Subcutaneous abdominal adipose tissue (tissue), 5 donors: ENCODE measurements at regions not wholly inside any gene's neighbourhood (a gene's known extent, or its start where the extent isn't known, plus 50 kb on each side); places are given as distances from the start of the nearest gene placed in this dataset.

Experiments used
- H3K27ac ChIP-seq: one replicate; pipeline ENCODE4 v1.7.0; 2013; ENCODE audit warnings: low read depth, mild to moderate bottlenecking, inconsistent platforms, low read length, moderate library complexity
- H3K27me3 ChIP-seq, 5 donors: one replicate each; pipeline ENCODE4 v1.7.0; 2013; ENCODE audit warnings: low read length in 5 of 5, inconsistent platforms in 1 of 5; ENCODE audit not compliant: control insufficient read depth in 5 of 5, insufficient read depth in 4 of 5
- H3K36me3 ChIP-seq, 5 donors: one replicate each; pipeline ENCODE4 v1.7.0; 2013; ENCODE audit warnings: low read length in 5 of 5; ENCODE audit not compliant: control insufficient read depth in 5 of 5, insufficient read depth in 5 of 5
- H3K4me1 ChIP-seq, 5 donors: one replicate each; pipeline ENCODE4 v1.7.0; 2013; ENCODE audit warnings: low read length in 5 of 5, mild to moderate bottlenecking in 3 of 5, moderate library complexity in 1 of 5; ENCODE audit not compliant: control insufficient read depth in 5 of 5, insufficient read depth in 5 of 5
- H3K4me3 ChIP-seq, 5 donors: one replicate each; pipeline ENCODE4 v1.7.0; 2013; ENCODE audit warnings: low read length in 5 of 5, low read depth in 1 of 5
- H3K9ac ChIP-seq, 5 donors: one replicate each; pipeline ENCODE4 v1.7.0; 2013; ENCODE audit warnings: low read length in 5 of 5, mild to moderate bottlenecking in 4 of 5, moderate library complexity in 3 of 5
- H3K9me3 ChIP-seq, 5 donors: one replicate each; pipeline ENCODE4 v1.7.0; 2013; ENCODE audit warnings: low read length in 5 of 5; ENCODE audit not compliant: control insufficient read depth in 5 of 5
- donor health status: healthy.
- donor health status: healthy.
- donor health status: healthy.
- donor health status: healthy.
- donor health status: healthy.

DNA sequence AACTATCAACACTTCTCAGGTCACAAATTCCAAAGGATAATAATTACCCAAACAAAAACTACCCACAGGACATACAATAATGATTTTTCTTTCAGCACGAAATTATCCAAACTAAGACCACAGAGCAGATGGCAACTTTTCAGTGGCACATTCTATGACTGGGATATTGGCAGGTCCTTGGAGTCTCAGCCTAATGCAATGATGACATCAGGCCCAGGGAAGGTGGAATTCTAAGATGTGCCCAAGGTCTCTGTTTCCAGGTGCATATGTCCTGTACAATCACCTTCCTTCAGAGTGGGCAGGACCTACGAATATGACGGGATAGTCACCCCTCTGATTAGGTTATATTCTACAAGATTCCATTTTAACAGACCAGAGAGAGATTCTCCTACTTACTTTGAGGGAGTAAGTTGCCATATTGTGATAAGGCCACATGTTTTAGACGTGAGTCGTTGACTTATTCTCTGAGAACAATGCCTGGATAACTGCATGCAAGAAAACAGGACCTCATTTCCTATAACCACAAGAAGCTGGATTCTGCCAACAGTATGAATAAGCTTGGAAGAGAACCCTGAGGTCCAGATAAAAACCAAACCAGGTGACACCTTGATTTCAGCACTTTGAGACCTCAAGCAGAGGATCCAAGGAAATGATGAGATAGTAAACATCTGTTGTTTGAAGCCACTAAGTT, 69.9 kb downstream of the ZC3H11B start:
- no peak overlapping the region for H3K27ac ChIP-seq
- no peaks in the 10 kb centered on the region for H3K9me3 ChIP-seq
- no peak overlapping the region for H3K4me3 ChIP-seq
- H3K4me1 ChIP-seq, result peaks cover 0 to 10% (median 4%) of the 10 kb centered on the region in 5 donors
- H3K9ac ChIP-seq, result no peak overlapping the region
- no peaks in the 10 kb centered on the region for H3K36me3 ChIP-seq
- no peaks in the 10 kb centered on the region for H3K27me3 ChIP-seq

DNA sequence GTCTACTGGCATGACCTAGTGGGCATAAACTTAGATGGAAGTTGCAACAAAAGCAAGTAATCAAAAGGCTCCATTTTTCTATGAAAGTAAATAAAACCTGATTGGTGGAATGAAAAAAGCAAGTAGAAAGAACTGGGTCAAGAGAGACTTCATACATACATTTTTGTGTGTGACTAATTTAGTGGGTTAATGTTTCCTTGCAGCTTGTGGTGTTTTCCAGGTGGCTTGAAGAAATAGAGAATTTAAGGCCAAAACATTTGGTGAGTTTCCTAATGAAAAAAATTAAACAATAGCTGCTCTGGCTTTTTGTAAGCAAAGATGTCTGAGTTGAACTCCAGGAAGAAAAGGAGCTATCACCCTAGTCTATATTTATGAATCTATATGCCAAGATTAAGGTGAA, 71.0 kb downstream of the ZC3H11B start:
- Histone ChIP-seq H3K4me1 (peaks cover 0 to 10% (median 4%) of the 10 kb centered on the region in 5 donors), H3K36me3 (no peaks in the 10 kb centered on the region), H3K27ac (no peak overlapping the region), H3K4me3 (no peak overlapping the region), H3K9me3 (no peaks in the 10 kb centered on the region), H3K9ac (no peak overlapping the region), H3K27me3 (no peaks in the 10 kb centered on the region)

DNA sequence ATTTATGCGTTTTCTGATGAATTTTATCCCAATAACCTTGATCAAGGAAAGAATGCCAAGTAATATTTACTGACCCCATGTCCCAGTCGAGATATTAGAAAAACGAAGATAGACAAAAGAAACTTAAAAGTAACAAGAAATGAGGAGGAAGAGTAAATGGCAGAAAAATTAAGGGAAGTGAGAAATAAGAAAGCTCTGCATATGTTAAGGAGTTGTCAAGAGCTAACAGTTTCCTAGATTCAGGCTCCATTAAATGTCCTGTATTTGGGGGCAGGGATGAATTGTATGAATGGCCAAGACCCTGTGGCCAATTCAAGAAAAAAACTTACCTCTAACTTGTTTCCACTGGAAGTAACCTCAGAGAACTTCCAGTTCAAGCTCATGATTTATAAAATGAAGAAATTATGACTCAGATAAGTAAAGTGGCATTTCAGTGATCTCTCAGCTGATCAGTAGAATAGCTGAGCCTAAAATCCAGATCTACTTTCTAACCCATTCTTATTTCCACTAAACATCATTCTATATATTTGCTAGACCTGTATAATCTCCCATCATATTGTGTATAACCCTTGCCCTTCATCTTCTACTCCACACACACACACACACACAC, 73.2 kb downstream of the ZC3H11B start:
- Histone ChIP-seq H3K27me3 (no peaks in the 10 kb centered on the region), H3K4me1 (peaks cover 0 to 12% (median 4%) of the 10 kb centered on the region in 5 donors), H3K27ac (no peak overlapping the region), H3K36me3 (no peaks in the 10 kb centered on the region), H3K9me3 (no peaks in the 10 kb centered on the region), H3K9ac (no peak overlapping the region), H3K4me3 (no peak overlapping the region)

DNA sequence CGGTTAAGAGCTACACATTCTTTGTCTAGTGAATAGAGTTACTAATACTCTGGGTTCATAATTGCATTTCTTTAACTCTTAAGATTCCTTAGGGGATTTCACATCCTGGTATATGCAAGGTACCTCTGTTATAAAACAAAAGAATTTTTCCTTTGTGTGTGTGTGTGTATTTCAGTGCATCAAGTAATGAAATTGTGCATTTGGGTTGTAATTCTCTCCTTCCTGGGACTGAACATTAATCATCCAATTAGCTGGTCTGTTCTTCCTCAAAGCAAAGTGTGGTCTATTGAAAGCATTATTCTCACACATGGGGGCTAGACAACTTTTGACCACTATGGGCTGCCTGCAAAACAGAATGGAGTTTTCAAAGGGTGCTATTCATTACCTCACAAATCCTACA, 74.0 kb downstream of the ZC3H11B start:
- Histone ChIP-seq H3K27ac (no peak overlapping the region), H3K4me3 (no peak overlapping the region), H3K27me3 (no peaks in the 10 kb centered on the region), H3K4me1 (peaks cover 0 to 15% (median under 1%) of the 10 kb centered on the region in 5 donors), H3K36me3 (no peaks in the 10 kb centered on the region), H3K9ac (no peak overlapping the region), H3K9me3 (no peaks in the 10 kb centered on the region)

DNA sequence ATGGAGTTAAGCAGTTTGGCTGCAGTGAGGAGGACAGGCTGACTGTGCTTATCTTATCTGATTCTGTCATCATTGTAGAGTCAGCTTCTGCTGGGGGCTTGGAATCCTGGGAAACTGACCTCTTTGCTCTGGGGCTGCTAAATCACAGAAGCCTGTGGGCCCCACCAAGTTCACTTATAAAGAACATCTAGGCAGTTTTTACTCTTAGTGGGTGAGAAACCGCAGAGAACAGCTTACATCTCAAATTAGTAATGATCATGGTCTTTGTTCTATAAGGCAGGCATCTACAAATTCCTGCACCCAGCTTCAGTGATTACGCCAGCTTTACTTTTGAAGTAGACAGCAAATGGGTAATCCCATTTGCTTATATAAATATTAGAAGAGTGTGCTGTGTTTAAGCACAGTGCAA, 75.7 kb downstream of the ZC3H11B start:
- Histone ChIP-seq H3K27me3 (no peaks in the 10 kb centered on the region), H3K27ac (no peak overlapping the region), H3K9ac (no peak overlapping the region), H3K4me1 (peaks cover 0 to 21% (median 10%) of the 10 kb centered on the region in 5 donors), H3K9me3 (no peaks in the 10 kb centered on the region), H3K36me3 (no peaks in the 10 kb centered on the region), H3K4me3 (no peak overlapping the region)

DNA sequence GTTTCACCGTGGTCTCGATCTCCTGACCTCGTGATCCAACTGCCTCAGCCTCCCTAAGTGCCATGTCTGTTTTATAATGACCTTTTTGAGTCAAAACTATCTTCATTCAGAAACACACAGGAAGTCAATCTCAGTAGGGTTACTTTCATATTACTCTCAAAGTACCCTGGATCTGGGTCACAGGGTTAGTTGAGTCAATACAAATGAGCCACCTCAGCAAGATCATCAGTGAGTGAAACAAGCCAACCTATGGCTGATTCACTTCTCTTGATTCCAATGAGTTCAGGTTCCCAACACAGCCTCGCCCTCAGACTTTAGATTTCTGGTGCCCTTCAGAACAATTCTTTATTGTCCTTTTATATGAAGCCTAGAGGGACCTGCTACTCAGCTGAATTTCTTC, 76.9 kb downstream of the ZC3H11B start:
- no peak overlapping the region for H3K9ac ChIP-seq
- H3K27ac ChIP-seq, result no peak overlapping the region
- H3K9me3 ChIP-seq, result no peaks in the 10 kb centered on the region
- no peaks in the 10 kb centered on the region for H3K36me3 ChIP-seq
- peaks cover 0 to 21% (median 10%) of the 10 kb centered on the region in 5 donors for H3K4me1 ChIP-seq
- H3K4me3 ChIP-seq, result no peak overlapping the region
- H3K27me3 ChIP-seq, result no peaks in the 10 kb centered on the region

DNA sequence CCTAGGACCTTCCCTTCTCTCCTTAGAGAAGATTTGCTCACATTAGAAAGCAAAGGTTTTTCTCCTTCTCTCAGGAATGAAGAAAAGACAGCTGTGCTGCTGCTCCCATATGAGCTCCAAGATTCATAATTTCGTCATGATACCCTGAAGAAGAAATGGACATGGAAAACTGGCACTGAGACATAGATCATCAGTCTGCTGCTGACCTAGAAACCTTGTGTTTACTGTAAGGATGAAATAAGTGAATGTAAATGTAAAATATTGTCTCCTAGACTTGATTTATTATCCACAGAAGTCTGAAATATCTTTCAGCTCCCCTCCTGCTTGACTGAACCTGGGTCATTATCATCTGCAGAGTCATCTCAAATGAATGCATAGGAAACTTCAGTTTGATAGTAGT, 77.9 kb downstream of the ZC3H11B start:
- Histone ChIP-seq H3K27me3 (no peaks in the 10 kb centered on the region), H3K27ac (peak overlapping the region; percentile 8), H3K36me3 (no peaks in the 10 kb centered on the region), H3K9ac (no peak overlapping the region), H3K9me3 (no peaks in the 10 kb centered on the region), H3K4me3 (no peak overlapping the region), H3K4me1 (peaks cover 0 to 21% (median 10%) of the 10 kb centered on the region in 5 donors)

DNA sequence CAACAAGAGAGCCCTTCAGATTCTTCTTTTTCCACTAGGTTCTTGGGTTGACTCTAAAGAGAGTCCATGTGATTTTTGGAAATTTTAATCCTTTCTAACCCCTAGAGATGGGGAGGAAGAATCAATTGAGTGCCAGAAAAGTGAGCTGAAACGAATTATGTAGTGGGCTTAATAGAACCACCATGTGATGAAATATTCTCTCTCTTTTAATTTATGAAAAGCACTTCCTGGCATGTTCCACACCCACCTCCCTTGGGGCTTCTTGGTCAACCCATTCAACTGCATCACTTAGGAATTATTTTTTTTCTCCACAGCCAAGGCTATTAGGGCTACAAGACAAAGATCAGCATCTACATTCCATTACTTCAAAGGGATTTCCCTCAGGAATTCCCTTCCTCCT, 79.6 kb downstream of the ZC3H11B start:
- H3K36me3 ChIP-seq, result no peaks in the 10 kb centered on the region
- H3K4me1 ChIP-seq, result peaks cover 0 to 23% (median 10%) of the 10 kb centered on the region in 5 donors
- H3K9ac ChIP-seq, result no peak overlapping the region
- H3K4me3 ChIP-seq, result no peak overlapping the region
- H3K27me3 ChIP-seq, result no peaks in the 10 kb centered on the region
- H3K27ac ChIP-seq, result no peak overlapping the region
- no peaks in the 10 kb centered on the region for H3K9me3 ChIP-seq

DNA sequence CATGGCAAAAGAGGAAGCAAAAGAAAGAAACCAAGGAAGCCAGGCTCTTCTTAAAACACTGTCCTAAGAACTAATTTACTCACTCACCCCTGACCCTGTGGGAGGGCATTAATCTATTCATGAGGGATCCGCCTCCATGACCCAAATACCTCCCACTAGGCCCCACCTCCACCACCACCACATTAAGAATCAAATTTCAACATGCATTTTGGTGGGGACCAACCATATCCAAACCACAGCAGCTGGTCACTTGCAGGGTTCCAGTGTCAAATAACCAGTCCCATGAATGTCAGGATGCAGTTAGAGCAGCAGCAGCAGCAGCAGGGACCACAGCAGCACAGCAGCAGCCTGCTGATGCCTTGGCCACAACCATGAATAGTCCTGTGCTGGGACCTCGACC, 83.8 kb downstream of the ZC3H11B start:
- H3K9me3 ChIP-seq, result no peaks in the 10 kb centered on the region
- no peaks in the 10 kb centered on the region for H3K36me3 ChIP-seq
- no peak overlapping the region for H3K27ac ChIP-seq
- no peak overlapping the region for H3K9ac ChIP-seq
- no peak overlapping the region for H3K4me3 ChIP-seq
- peaks cover 0 to 19% (median 10%) of the 10 kb centered on the region in 5 donors for H3K4me1 ChIP-seq
- no peaks in the 10 kb centered on the region for H3K27me3 ChIP-seq

DNA sequence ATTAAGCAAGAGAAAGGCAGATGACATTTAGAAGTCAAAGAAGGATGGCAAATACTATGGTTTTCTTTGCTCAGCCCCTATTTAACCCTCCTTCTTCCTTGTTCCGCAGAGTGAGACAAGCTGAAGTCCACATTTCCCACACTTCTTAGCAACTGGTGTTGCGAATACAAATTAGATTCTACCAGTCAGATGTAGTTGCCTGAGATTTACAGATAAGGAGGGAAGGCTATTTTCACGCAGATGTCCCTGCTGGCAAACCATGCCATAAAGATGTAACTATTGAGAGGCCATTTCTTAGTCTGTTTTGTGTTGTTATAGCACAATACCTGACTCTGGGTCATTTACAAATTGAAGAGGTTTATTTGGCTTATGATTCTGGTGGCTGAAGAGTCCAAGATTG, 84.3 kb downstream of the ZC3H11B start:
- H3K9me3 ChIP-seq, result no peaks in the 10 kb centered on the region

More for the DNA sequence above, 84.3 kb downstream of the ZC3H11B start:
- Histone ChIP-seq H3K36me3 (no peaks in the 10 kb centered on the region), H3K27ac (no peak overlapping the region), H3K9ac (no peak overlapping the region), H3K27me3 (no peaks in the 10 kb centered on the region), H3K4me3 (no peak overlapping the region), H3K4me1 (peaks cover 0 to 14% (median 7%) of the 10 kb centered on the region in 5 donors)
